ENCODE measurements at regions not wholly inside any gene's neighbourhood (a gene's known extent, or its start where the extent isn't known, plus 50 kb on each side); places are given as distances from the start of the nearest gene placed in this dataset.

GRCh38 chr4:62159876-62160275, 959.8 kb downstream of the ADGRL3 start:
- no peaks in the 10 kb centered on the region for H3K4me1 Mint-ChIP-seq
- intact Hi-C loops (cut with DNase I, micrococcal nuclease) = no loop called here
- no peaks in the 10 kb centered on the region for H3K27me3 Mint-ChIP-seq

GRCh38 chr4:62159306-62159705, 959.2 kb downstream of the ADGRL3 start:
- no peaks in the 10 kb centered on the region for H3K4me1 Mint-ChIP-seq
- H3K27me3 Mint-ChIP-seq = no peaks in the 10 kb centered on the region
- no peak overlapping the region for H3K4me3 Mint-ChIP-seq
- H3K9me3 Mint-ChIP-seq (ENCODE audit: low read depth) = peaks cover 11% of the 10 kb centered on the region
- ATAC-seq (no peak), DNase-seq (no peak)
- no peaks in the 10 kb centered on the region for H3K36me3 Mint-ChIP-seq (ENCODE audit: low read depth)
- ChIA-PET POLR2A (no interaction called here), CTCF (no interaction called here)
- H3K27ac Mint-ChIP-seq = no peak overlapping the region
- intact Hi-C loops (cut with DNase I, micrococcal nuclease) = no loop called here

More at GRCh38 chr4:62159876-62160275, 959.8 kb downstream of the ADGRL3 start:
- DNase-seq = no peak
- no peaks in the 10 kb centered on the region for H3K36me3 Mint-ChIP-seq (ENCODE audit: low read depth)
- no peak overlapping the region for H3K4me3 Mint-ChIP-seq
- H3K9me3 Mint-ChIP-seq (ENCODE audit: low read depth) = peaks cover 12% of the 10 kb centered on the region
- ATAC-seq = no peak
- H3K27ac Mint-ChIP-seq = no peak overlapping the region
- CTCF ChIA-PET = no interaction called here
- POLR2A ChIA-PET = no interaction called here

- Mint-ChIP-seq H3K4me3 (no peak overlapping the region), H3K36me3 (ENCODE audit: low read depth) (no peaks in the 10 kb centered on the region), H3K4me1 (no peaks in the 10 kb centered on the region), H3K27me3 (no peaks in the 10 kb centered on the region), H3K27ac (no peak overlapping the region), H3K9me3 (ENCODE audit: low read depth) (peaks cover 7% of the 10 kb centered on the region)
- intact Hi-C loops (cut with DNase I, micrococcal nuclease) = no loop called here
- POLR2A ChIA-PET = no interaction called here
- CTCF ChIA-PET = no interaction called here
- DNase-seq (no peak), ATAC-seq (no peak)
These were observed 956.1 kb downstream of the ADGRL3 start for GRCh38 chr4:62156205-62156604.

GRCh38 chr4:62145276-62145675, 945.1 kb downstream of the ADGRL3 start:
- no peaks in the 10 kb centered on the region for H3K4me1 Mint-ChIP-seq
- intact Hi-C loops (cut with DNase I, micrococcal nuclease) = no loop called here
- no peak for DNase-seq
- POLR2A ChIA-PET = no interaction called here
- no peaks in the 10 kb centered on the region for H3K36me3 Mint-ChIP-seq (ENCODE audit: low read depth)
- H3K9me3 Mint-ChIP-seq (ENCODE audit: low read depth) = peaks cover 10% of the 10 kb centered on the region
- no peaks in the 10 kb centered on the region for H3K27me3 Mint-ChIP-seq
- ATAC-seq = no peak
- CTCF ChIA-PET = interaction anchor here (1.0 kb wide), 1 partner anchor 8 kb away, joined by 3 read pairs; no protein-coding TSS in a partner anchor
- no peak overlapping the region for H3K4me3 Mint-ChIP-seq
- H3K27ac Mint-ChIP-seq = no peak overlapping the region

- POLR2A ChIA-PET = no interaction called here
- Mint-ChIP-seq H3K4me3 (no peak overlapping the region), H3K9me3 (ENCODE audit: low read depth) (peaks cover 10% of the 10 kb centered on the region), H3K36me3 (ENCODE audit: low read depth) (no peaks in the 10 kb centered on the region), H3K4me1 (no peaks in the 10 kb centered on the region), H3K27me3 (no peaks in the 10 kb centered on the region), H3K27ac (no peak overlapping the region)
- ATAC-seq = no peak
- no peak for DNase-seq
- intact Hi-C loops (cut with DNase I, micrococcal nuclease) = no loop called here
- CTCF ChIA-PET = no interaction called here
These were observed 944.3 kb downstream of the ADGRL3 start for GRCh38 chr4:62144431-62144830.

- POLR2A ChIA-PET = no interaction called here
- Mint-ChIP-seq H3K4me3 (no peak overlapping the region), H3K27ac (no peak overlapping the region), H3K9me3 (ENCODE audit: low read depth) (peaks cover 25% of the 10 kb centered on the region), H3K4me1 (no peaks in the 10 kb centered on the region), H3K27me3 (no peaks in the 10 kb centered on the region), H3K36me3 (ENCODE audit: low read depth) (no peaks in the 10 kb centered on the region)
- ATAC-seq (no peak), DNase-seq (no peak)
- intact Hi-C loops (cut with DNase I, micrococcal nuclease) = no loop called here
- CTCF ChIA-PET = no interaction called here
These were observed 935.5 kb downstream of the ADGRL3 start for GRCh38 chr4:62135565-62136156.

- Mint-ChIP-seq H3K4me3 (no peak overlapping the region), H3K27ac (no peak overlapping the region), H3K27me3 (no peaks in the 10 kb centered on the region), H3K9me3 (ENCODE audit: low read depth) (peaks cover 25% of the 10 kb centered on the region), H3K4me1 (no peaks in the 10 kb centered on the region), H3K36me3 (ENCODE audit: low read depth) (no peaks in the 10 kb centered on the region)
- CTCF ChIA-PET = no interaction called here
- intact Hi-C loops (cut with DNase I, micrococcal nuclease) = no loop called here
- POLR2A ChIA-PET = no interaction called here
- ATAC-seq (no peak), DNase-seq (no peak)
These were observed 933.9 kb downstream of the ADGRL3 start for GRCh38 chr4:62133977-62134376.

- ATAC-seq (no peak), DNase-seq (no peak)
- ChIA-PET CTCF (interaction anchor here (0.6 kb wide), 2 partner anchors 152 to 880 kb away, joined by 3 read pairs; no protein-coding TSS in a partner anchor), POLR2A (no interaction called here)
- no peaks in the 10 kb centered on the region for H3K36me3 Mint-ChIP-seq (ENCODE audit: low read depth)
- intact Hi-C loops (cut with DNase I, micrococcal nuclease) = no loop called here
- H3K4me1 Mint-ChIP-seq = no peaks in the 10 kb centered on the region
- H3K9me3 Mint-ChIP-seq (ENCODE audit: low read depth) = peaks cover 23% of the 10 kb centered on the region
- H3K27ac Mint-ChIP-seq = no peak overlapping the region
- no peak overlapping the region for H3K4me3 Mint-ChIP-seq
- H3K27me3 Mint-ChIP-seq = no peaks in the 10 kb centered on the region
These were observed 933.2 kb downstream of the ADGRL3 start for GRCh38 chr4:62133101-62133897.

- no peak for ATAC-seq
- H3K4me3 Mint-ChIP-seq = no peak overlapping the region
- H3K27ac Mint-ChIP-seq = no peak overlapping the region
- no peaks in the 10 kb centered on the region for H3K27me3 Mint-ChIP-seq
- DNase-seq = no peak
- intact Hi-C loops (cut with DNase I, micrococcal nuclease) = no loop called here
- ChIA-PET CTCF (interaction anchor here (0.6 kb wide), 2 partner anchors 106 to 1289 kb away, joined by 3 read pairs; no protein-coding TSS in a partner anchor), POLR2A (no interaction called here)
- H3K9me3 Mint-ChIP-seq (ENCODE audit: low read depth) = peaks cover 18% of the 10 kb centered on the region
- no peaks in the 10 kb centered on the region for H3K36me3 Mint-ChIP-seq (ENCODE audit: low read depth)
- no peaks in the 10 kb centered on the region for H3K4me1 Mint-ChIP-seq
These were observed 930.9 kb downstream of the ADGRL3 start for GRCh38 chr4:62131049-62131448.

GRCh38 chr4:62130637-62131036, 930.5 kb downstream of the ADGRL3 start:
- H3K27ac Mint-ChIP-seq = no peak overlapping the region
- intact Hi-C loops (cut with DNase I, micrococcal nuclease) = no loop called here
- ChIA-PET CTCF (interaction anchor here (0.6 kb wide), 2 partner anchors 105 to 1289 kb away, joined by 3 read pairs; no protein-coding TSS in a partner anchor), POLR2A (no interaction called here)
- H3K4me3 Mint-ChIP-seq = no peak overlapping the region
- no peaks in the 10 kb centered on the region for H3K4me1 Mint-ChIP-seq
- ATAC-seq = no peak
- peaks cover 18% of the 10 kb centered on the region for H3K9me3 Mint-ChIP-seq (ENCODE audit: low read depth)
- no peak for DNase-seq
- H3K27me3 Mint-ChIP-seq = no peaks in the 10 kb centered on the region
- no peaks in the 10 kb centered on the region for H3K36me3 Mint-ChIP-seq (ENCODE audit: low read depth)

- Mint-ChIP-seq H3K9me3 (ENCODE audit: low read depth) (peaks cover 18% of the 10 kb centered on the region), H3K4me1 (no peaks in the 10 kb centered on the region), H3K36me3 (ENCODE audit: low read depth) (no peaks in the 10 kb centered on the region), H3K4me3 (no peak overlapping the region), H3K27ac (no peak overlapping the region), H3K27me3 (no peaks in the 10 kb centered on the region)
- no peak for DNase-seq
- POLR2A ChIA-PET = no interaction called here
- CTCF ChIA-PET = interaction anchor here (0.6 kb wide), 2 partner anchors 105 to 1290 kb away, joined by 3 read pairs; no protein-coding TSS in a partner anchor
- ATAC-seq = no peak
- intact Hi-C loops (cut with DNase I, micrococcal nuclease) = no loop called here
These were observed 930.1 kb downstream of the ADGRL3 start for GRCh38 chr4:62130230-62130629.

Measured in activated CD4-positive, alpha-beta T cell treated with anti-CD3 and anti-CD28 coated beads for 36 hours (primary cell).